Panc1 (cell line): ENCODE measurements at regions not wholly inside any gene's neighbourhood (a gene's known extent, or its start where the extent isn't known, plus 50 kb on each side); places are given as distances from the start of the nearest gene placed in this dataset.

ENCODE experiments used
- ATAC-seq: fragments of 200-7000 bp; cut with Tn5 transposase; 2 replicates; pipeline ENCODE4 v1.9.1; 2020; ENCODE audit warnings: mild to moderate bottlenecking, moderate library complexity
- BruUV-seq: library from RNA; stranded (reverse); fragments of 400-500 nt; replicated peaks from 2 replicates; lab custom pipeline; 2021; lab: Mats Ljungman, UMichigan
- CTCF ChIA-PET: fragments of 300-600 bp; sonication (Branson Sonifier 250); formaldehyde crosslinking; loops from one replicate; lab custom pipeline; 2022; ENCODE audit warnings: antibody characterized with exemption; lab: Charles Lee
- POLR2A ChIA-PET: fragments of 300-600 bp; sonication (Branson Sonifier 250); formaldehyde crosslinking; loops from one replicate; lab custom pipeline; 2022; ENCODE audit warnings: antibody characterized with exemption; lab: Charles Lee
- DNase-seq: peaks from one replicate; pipeline ENCODE4 v3.0.0-alpha.2; 2010; ENCODE audit warnings: low read depth, low spot score
- H3K27ac ChIP-seq: 2 replicates; pipeline ENCODE4 v1.5.1; 2011; ENCODE audit warnings: mild to moderate bottlenecking, low read length, inconsistent platforms
- H3K27me3 ChIP-seq: fragments of 200-500 bp; sonication (Bioruptor generic); 2 replicates; pipeline ENCODE4 v1.6.0; 2014; ENCODE audit warnings: low read length, inconsistent platforms; ENCODE audit not compliant: control insufficient read depth, insufficient read depth
- H3K36me3 ChIP-seq: fragments of 200-500 bp; sonication (Bioruptor generic); 2 replicates; pipeline ENCODE4 v1.5.1; 2014; ENCODE audit warnings: inconsistent platforms, mild to moderate bottlenecking, low read length, moderate library complexity; ENCODE audit not compliant: control insufficient read depth, insufficient read depth
- H3K4me1 ChIP-seq: 2 replicates; pipeline ENCODE4 v1.5.1; 2011; ENCODE audit warnings: inconsistent platforms, mild to moderate bottlenecking, low read length, moderate library complexity; ENCODE audit not compliant: control insufficient read depth, insufficient read depth
- H3K4me3 ChIP-seq, 2 experiments: 2 replicates each; pipeline ENCODE4 v1.5.1; 2011 to 2012; ENCODE audit warnings: low read depth in 2 of 2, low read length in 2 of 2, mild to moderate bottlenecking in 2 of 2, inconsistent platforms in 1 of 2, moderate library complexity in 1 of 2
- H3K9me3 ChIP-seq: fragments of 200-500 bp; sonication (Bioruptor generic); 2 replicates; pipeline ENCODE4 v1.5.1; 2014; ENCODE audit warnings: low read depth, mild to moderate bottlenecking, inconsistent platforms, low read length, moderate library complexity; ENCODE audit not compliant: control insufficient read depth, insufficient read depth
- CTCF ChIP-seq: fragments of 450-650 bp; IDR thresholded peaks from 2 replicates; pipeline ENCODE4 v1.5.1; 2017; ENCODE audit warnings: mild to moderate bottlenecking
- POLR2AphosphoS5 ChIP-seq: IDR thresholded peaks from 2 replicates; pipeline ENCODE4 v1.6.1; 2012; ENCODE audit warnings: mild to moderate bottlenecking, low read depth, low read length, moderate library complexity
- REST ChIP-seq, 2 experiments: IDR thresholded peaks; 2 replicates each; pipeline ENCODE4 v1.6.1; 2011 to 2012; ENCODE audit warnings: low read depth in 2 of 2, control low read depth in 1 of 2, low read length in 1 of 2, mild to moderate bottlenecking in 1 of 2, moderate library complexity in 1 of 2; ENCODE audit not compliant: insufficient read depth in 1 of 2
- SIN3A ChIP-seq: IDR thresholded peaks from 2 replicates; pipeline ENCODE4 v1.6.1; 2012; ENCODE audit warnings: low read depth, mild to moderate bottlenecking, low read length, moderate library complexity, borderline replicate concordance; ENCODE audit not compliant: insufficient read depth
- TCF7L2 ChIP-seq: IDR thresholded peaks from 2 replicates; pipeline ENCODE4 v1.6.1; 2011; ENCODE audit warnings: mild to moderate bottlenecking, low read depth, low read length, inconsistent platforms
- in situ Hi-C: cut with HindIII; loops from 2 replicates; pipeline ENCODE4 v1.10.0; 2016; ENCODE audit warnings: low sequenced_read_pairs, low pct_unique_long_range_greater_than_20kb
- intact Hi-C: fragments of 100-400 bp; cut with micrococcal nuclease; formaldehyde crosslinking; loops from one replicate; pipeline ENCODE4 v1.10.0; 2022; ENCODE audit not compliant: unreplicated experiment

- ATAC-seq (no peak), DNase-seq (no peak)
- Histone ChIP-seq H3K4me3 (no peak overlapping the region), H3K36me3 (no peaks in the 10 kb centered on the region), H3K9me3 (peaks cover 8% of the 10 kb centered on the region; the same call in 1 of the 2 replicates), H3K27me3 (no peaks in the 10 kb centered on the region), H3K27ac (no peak overlapping the region), H3K4me1 (no peaks in the 10 kb centered on the region)
- no TSS peak for BruUV-seq
- POLR2A ChIA-PET, result no interaction called here
- intact Hi-C loops, result no loop called here
- TF ChIP-seq TCF7L2, result no peak
- no peak for TF ChIP-seq REST (IDR thresholded peaks at IDR 0.05; ENCODE audit: insufficient read depth in 1 of 2, low read depth in 2 of 2, low read length in 1 of 2)
- no peak for TF ChIP-seq CTCF
- TF ChIP-seq POLR2AphosphoS5, result no peak
- TF ChIP-seq SIN3A, result no peak
- in situ Hi-C loops, result no loop called here
- CTCF ChIA-PET, result interaction anchor here (0.6 kb wide), 1 partner anchor 24 kb away, joined by 3 read pairs; no protein-coding TSS in a partner anchor
Measured at GRCh38 chr12:47527816-47528215, 178.0 kb downstream of the RPAP3 start.

GRCh38 chr12:47520029-47520428 lies 185.8 kb downstream of the RPAP3 start:
- DNase-seq (no peak), ATAC-seq (no peak)
- ChIA-PET CTCF (no interaction called here), POLR2A (no interaction called here)
- H3K4me3 ChIP-seq, result no peak overlapping the region
- H3K36me3 ChIP-seq, result no peaks in the 10 kb centered on the region
- no peak overlapping the region for H3K27ac ChIP-seq
- H3K27me3 ChIP-seq, result no peaks in the 10 kb centered on the region
- intact Hi-C loops (no loop called here), in situ Hi-C loops (no loop called here)
- TF ChIP-seq POLR2AphosphoS5, result no peak
- H3K4me1 ChIP-seq, result no peaks in the 10 kb centered on the region
- no peaks in the 10 kb centered on the region for H3K9me3 ChIP-seq
- BruUV-seq, result no TSS peak

- BruUV-seq, result no TSS peak
Measured at GRCh38 chr12:47517122-47517521, 188.7 kb downstream of the RPAP3 start.

More at GRCh38 chr12:47517122-47517521, 188.7 kb downstream of the RPAP3 start:
- Histone ChIP-seq H3K36me3 (no peaks in the 10 kb centered on the region), H3K9me3 (no peaks in the 10 kb centered on the region), H3K27me3 (no peaks in the 10 kb centered on the region), H3K4me3 (no peak overlapping the region), H3K4me1 (no peaks in the 10 kb centered on the region), H3K27ac (no peak overlapping the region)
- no peak for TF ChIP-seq REST (IDR thresholded peaks at IDR 0.05; ENCODE audit: insufficient read depth in 1 of 2, low read depth in 2 of 2, low read length in 1 of 2)
- TF ChIP-seq TCF7L2, result no peak
- TF ChIP-seq CTCF, result no peak
- no peak for TF ChIP-seq POLR2AphosphoS5
- no peak for TF ChIP-seq SIN3A
- no peak for DNase-seq
- in situ Hi-C loops (no loop called here), intact Hi-C loops (no loop called here)
- ChIA-PET CTCF (no interaction called here), POLR2A (no interaction called here)
- no peak for ATAC-seq
